HG03064 (cell line): ENCODE measurements at regions not wholly inside any gene's neighbourhood (a gene's known extent, or its start where the extent isn't known, plus 50 kb on each side); places are given as distances from the start of the nearest gene placed in this dataset.

ENCODE experiments used
- ATAC-seq: cut with Tn5 transposase; IDR thresholded peaks from one replicate; pipeline ENCODE4 v1.9.1; 2021; ENCODE audit warnings: low read depth; ENCODE audit not compliant: unreplicated experiment

DNA sequence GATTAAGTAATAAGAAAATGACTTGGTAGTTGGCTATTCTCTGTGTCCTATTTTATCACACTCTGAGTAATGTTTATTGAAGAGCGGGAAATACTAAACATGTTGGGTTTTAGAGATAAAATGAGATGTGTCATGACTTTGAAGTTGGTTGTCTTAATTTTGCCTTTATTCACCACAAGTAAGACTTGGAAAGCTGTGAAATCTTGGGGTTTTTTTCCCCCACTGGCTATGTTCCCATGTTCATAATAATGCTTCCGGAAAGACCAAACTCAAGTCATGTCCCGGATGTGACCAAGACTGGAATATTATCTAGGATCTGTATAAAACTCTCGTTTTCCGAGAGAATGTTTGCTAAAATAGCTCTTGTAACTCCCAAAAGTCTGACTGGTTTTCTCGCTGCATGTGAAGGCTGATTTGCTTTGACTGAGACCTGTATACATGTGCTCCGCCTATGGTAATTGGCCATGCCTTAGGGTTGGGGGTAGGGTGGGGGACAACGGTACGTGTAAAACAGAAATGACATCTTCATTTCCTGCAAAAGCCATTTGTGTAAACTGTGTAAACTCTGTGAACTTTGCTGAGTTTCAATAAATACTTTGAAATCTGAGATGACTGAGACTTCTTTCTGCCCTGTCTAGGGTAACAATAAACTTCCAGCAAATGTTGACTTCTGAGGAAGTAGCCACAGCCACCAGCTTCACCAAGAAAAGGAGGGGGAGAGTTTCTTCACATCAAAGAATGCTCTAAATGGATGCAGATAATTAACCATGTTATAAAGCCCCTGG lies 169.6 kb downstream of the ZNF365 start:
- no peak for ATAC-seq

DNA sequence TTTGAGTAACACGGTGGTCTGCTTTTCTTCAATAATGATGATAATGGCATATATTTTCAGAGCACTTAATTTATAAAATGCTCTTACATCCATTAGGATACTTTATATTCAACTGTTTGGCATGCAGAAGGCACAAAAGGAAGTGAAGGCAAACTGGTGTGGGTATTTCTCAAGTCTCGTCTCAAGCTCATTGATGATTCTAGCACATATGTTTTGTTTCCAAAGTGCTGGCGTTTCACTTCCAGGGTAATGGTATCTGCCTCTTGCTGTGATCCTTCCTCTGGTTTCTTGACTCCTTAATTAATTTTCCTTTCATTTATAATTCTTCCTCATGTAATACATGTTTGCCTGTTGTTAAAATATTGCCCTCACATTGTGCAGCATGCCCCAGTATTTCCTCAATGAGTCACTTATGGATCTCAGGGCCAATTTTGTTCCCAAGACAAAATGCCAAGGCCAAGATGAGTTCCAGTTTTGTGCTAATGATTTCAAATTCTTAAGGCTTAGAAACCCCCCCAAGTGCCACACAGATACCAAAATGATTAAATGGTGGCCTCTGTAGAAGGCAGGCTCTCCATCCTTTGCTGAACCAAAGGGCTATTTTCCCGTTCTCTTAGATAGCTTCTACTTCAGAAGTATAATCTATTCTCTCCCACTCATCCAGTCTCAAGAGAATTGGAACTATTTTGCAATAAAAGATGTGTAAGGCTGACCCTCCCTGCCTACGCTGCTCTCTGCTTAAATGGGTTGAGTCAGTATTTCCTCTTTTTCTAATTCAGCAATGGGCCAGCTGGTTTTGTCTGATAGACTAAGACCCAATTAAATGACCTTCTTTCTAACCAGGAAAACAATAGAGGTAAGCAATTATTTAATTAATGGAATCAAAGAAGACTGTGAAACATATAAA lies 171.2 kb downstream of the ZNF365 start:
- ATAC-seq: no peak

DNA sequence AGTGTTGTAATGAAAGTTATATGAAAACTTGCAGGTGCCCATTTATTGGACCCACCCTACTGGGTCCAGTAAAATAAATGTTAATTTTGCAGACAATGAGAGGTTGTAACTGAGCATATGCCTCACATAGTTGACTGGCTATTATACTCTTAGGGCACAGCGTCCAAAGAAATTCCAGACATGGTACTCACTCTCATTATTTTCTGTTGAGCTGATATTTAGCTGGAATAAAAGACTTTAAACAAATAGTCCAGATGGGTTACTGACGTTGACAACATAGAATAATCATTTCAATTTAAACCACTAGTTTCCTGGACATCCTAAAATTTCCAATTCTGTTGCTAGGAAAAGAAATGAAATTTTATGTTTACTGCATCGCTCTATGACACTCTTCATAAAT lies 174.5 kb downstream of the ZNF365 start:
- no peak for ATAC-seq

DNA sequence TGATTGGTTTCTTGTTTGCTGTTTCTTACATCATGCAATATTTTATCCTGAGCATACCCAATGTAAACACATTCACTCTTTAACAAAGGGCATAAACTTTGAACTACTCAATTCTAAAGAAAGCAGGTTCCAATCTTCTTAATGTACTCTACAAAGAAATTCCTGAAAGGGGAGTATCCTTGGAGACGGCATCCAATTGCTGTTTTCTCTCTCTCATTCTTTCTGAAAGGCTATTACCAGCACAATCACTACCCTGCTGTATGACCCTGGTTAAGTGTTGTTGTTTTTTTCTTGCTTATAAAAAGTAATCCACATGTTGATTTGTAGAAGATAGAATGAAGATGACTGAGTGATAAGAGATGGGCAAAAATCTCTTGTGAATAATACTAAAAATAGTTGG lies 176.0 kb downstream of the ZNF365 start:
- ATAC-seq: no peak

DNA sequence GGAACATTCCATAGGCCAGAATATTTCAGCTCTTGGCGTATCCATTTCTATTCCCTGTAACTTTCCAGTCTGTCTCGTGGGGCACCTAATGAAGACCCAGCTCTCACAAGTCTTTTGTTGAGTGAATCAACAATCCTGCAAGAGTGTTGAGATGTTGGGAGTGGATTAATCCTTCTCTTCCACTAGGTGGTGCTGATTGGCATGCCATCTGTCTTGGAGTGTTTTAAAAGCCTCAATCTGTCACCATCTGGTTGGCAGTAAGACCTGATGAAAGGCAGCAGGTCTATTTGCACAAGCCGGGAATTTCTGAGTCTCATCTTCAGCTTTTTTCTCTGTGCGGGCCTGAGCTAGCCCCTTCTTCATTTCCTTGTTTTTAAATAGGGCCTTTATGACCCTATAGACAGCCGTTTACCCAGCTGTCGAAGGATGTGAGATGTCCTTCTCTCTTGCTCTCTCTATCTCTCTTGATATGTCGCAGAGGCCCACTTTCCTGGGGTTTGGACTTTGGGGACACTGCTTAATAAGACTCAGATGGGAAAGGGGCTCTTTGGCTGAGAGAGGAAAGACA lies 180.5 kb downstream of the ZNF365 start:
- no peak for ATAC-seq

DNA sequence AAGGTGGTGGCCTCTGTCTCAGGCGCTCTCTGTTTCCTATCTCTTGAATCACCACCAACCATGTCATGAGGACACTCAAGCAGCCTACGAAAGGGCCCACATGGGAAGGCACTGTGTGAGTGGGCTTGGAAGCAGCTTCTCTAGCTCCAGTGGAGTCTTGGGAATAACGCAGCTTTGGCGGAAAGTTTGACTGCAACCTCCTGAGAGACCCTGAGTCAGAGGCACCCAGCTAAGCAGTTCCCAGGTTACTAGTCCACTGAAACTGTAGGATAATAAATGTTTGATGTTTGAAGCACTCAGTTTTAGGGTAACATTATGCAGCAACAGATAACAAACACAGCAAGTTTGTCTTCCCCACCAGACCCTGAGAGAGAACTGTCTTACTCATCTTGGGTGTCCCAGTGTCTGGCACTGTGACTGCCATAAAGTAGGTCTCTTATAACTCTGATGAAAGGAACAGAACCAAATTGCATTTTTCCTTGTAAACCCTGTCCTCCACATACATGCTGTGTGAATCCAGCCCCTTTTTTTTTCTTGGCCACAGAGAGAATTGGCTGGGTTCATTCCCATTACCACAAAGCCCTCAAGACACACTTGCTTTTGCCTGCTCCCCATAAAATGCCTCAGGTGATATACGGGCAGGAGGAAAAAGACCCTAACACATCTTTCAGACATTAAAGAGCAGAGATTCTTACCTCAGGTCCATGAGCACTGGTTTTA lies 185.5 kb downstream of the ZNF365 start:
- ATAC-seq: no peak

DNA sequence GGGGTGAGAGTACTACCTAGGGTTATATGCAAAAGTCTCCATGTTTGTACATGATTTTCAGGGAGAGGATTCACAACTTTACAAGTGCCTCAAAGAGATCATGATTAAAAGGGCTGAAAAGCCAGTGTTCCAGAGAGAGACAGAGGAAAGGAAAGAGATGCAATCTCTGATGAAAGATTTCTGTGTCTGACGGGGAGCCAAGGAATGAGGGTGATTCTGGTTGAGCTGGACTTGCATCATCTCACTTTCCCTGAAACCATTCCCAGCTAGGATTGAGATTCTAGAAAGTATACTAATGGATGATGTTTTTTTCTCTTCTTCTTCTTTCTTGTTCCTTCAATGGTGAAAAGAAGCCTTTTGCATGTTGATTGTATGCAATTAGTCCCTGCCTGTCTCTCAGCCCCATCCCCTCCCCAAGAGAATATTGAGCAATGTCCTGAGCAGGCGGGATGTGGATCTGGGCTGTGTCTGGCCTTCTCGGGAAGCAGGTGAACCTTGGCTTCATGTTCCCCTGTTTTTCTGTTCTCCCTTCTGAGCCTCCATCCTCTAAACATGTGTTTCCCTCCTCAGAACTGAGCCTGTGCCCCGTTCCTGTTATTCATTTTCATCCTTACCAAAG lies 186.1 kb downstream of the ZNF365 start:
- ATAC-seq: no peak

DNA sequence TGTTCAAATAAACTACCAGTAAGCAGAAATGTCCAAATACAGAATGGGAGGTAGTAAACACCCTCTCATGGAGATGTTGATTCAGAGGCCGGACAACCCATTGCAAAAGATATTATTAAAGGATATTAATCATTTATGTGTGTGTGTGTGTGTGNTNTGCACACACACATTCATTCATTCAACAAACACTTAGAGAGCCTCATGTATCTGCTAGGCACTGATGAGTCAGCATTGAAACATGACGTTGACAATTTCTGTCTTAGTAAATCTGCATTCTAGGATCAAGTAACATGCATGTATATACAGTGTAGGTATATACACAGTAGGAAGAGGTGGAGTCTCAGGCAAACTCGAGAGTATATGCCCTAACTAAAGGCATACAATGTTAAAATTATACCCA lies 187.0 kb downstream of the ZNF365 start:
- no peak for ATAC-seq

DNA sequence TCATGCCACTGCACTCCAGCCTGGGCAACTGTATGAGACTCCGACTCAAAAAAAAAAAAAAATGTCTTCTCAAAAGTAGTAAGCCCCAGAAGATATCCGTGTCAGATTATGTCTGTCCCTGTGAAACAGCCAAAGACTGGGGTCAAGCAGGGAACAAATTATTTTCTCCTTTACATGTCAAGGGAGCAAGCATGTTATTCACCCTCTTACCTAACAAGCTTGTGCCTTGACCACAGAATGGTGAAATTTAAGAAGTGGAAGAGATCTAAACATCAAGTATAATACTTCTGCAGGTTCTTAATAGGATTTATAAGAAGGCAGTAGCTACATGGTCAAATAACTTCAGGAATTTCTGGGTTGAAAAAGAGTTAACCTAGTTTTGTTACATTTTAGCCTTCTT lies 187.9 kb downstream of the ZNF365 start:
- no peak for ATAC-seq

DNA sequence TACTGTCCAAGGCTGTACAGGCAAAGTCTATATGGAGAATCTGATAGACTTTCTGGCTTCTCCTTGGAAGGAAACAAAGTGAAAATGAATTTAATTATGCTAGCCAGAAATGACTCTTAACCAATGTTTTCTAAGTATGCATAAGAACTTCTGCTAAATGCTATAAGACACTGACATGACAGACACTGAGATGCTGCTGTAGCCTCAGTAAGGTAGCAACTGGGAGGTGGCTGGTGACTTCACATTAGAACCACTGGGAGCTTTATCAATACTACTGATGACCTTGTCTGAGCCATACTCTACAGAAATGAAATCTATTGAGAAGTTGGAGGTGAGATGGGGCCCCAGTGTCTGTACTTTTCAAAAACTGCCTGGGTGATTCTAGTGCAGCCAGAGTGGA lies 188.6 kb downstream of the ZNF365 start:
- no peak for ATAC-seq

DNA sequence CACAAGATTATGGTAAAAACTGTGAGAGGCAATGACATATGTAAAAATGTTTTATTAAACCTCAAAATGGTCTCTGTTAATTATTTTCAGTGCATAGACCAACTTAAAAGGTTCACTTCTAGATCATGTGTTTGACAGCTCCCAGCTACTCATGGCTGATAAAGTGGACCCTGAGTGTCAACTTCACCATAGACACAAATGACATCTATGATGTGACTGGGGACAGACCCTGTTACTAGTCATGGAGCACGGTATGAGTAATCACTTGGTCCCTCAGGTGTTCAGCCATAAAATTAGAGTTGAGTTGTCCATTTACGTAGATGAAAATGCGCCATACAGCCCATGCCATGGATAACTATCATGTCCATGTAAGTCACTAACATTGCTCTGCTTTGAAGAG lies 199.8 kb downstream of the ZNF365 start:
- no peak for ATAC-seq

DNA sequence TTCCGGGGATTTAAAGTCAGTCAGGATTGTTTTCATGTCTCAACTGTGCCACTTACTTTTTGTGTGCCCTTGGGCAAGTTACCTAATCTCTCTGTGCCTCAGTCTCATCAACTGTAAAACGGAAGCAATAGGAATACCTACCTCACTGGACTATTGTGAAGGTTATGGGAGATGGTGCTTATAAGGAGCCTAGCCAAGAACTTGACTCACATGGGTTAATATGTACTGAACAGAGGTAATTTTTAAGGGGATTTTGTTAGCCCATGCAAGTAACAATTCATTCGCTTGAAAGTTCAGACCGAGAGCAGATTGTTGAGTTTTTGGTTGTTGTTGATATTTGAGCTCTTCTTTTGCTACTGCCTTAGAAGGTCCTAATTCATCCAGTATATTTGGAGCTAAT lies 202.9 kb downstream of the ZNF365 start:
- no peak for ATAC-seq

DNA sequence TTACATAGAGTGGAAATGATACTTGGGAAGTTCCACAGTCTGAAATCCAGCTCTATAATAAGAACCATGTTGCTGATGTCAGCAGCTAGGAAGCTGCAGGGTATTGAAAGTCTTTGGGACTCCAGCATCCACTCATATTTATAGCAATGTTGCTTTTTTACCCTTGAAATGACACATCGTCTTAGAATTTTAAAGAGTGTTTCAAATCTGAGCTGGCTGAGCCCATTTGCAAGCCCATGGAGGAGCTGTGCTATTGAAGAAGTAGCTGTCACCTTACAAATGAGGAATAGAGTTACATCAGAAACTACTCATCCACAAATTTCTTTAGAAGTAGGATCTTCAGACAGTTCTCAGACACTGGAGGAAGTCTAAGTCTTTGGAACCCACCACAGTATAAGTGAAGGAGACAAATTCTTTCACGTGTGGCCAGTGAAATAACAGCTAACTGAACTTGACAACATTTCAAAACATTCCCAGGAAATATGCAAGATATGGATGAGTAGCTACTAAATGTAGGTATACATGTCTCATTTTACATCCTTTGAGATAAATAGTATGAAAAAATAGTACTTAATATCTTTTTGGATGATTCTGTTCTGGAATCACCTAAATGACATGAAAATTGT lies 203.6 kb downstream of the ZNF365 start:
- ATAC-seq: no peak

DNA sequence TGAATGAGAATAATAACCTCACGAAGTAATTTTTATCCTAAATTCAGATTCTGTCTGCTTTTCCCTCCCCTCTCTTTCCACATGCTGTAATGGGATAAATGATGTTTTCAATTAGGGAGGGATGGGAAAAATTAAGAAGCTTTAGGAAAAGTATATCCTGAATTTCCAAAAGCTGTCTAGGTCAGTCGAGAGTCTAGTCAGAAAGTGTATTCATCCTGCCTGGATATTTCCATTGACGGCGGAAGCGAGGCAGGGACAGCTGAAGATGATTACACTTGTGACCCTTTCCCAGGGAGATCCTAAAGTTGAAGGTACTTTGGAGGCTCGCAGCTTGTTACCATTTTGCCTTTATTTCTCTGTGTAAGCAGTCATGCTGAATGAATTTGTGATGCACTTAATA lies 204.1 kb downstream of the ZNF365 start:
- no peak for ATAC-seq

DNA sequence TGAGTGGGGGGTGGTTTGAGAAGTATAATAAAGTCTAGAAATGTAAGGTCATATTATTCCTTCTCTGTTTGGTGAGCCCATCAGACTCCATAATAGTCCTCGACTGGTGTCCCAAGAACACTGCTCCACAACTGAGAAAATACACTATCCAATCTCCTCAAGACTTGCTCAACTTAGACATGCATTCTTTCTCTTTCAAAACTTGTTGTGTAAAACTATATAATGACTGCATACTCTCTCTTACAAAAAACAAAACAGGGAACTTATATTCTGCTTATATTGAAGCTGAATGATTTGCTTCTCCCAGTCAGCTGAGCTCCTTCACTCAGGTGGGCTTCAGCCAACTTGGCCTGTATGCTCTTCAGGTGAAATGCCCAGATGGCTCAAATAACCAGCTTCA lies 204.7 kb downstream of the ZNF365 start:
- no peak for ATAC-seq

DNA sequence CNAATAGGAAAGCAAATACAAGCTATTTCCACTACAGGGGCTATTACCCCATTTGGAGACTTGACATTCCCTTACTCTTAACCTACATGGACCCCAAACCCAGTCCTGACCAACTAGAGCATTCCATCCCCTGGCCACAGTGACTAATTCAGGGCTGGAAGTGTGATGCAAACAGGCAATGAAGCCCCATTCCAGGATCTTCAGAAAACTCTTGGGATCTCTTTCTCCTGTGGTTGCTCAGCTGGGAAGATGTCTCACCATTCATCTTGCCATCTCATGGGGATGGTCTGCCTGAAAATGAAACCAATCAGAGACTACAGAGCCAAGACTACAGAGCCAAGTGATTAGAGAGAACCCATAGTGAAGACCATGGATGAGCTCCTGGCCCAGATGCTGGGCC lies 206.2 kb downstream of the ZNF365 start:
- no peak for ATAC-seq

DNA sequence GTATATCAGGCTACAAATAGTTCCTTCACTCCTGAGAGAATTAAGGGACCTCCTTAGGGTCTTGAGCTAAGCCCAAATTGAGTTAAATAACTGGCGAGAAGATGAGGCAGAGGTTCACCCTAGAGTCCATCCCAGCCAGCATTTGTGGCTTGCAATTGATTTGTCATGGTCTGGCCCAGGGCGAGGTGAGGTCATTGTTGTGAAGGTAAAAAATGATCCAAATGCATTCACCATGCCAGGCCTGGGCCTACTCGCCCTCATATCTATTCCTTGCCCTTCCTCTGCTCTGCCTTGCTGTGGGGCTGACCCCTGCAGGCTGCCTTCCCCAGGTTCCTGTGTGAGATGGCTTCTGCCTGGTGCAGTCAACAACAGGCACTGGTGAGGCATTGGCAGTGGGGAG lies 207.2 kb downstream of the ZNF365 start:
- no peak for ATAC-seq

DNA sequence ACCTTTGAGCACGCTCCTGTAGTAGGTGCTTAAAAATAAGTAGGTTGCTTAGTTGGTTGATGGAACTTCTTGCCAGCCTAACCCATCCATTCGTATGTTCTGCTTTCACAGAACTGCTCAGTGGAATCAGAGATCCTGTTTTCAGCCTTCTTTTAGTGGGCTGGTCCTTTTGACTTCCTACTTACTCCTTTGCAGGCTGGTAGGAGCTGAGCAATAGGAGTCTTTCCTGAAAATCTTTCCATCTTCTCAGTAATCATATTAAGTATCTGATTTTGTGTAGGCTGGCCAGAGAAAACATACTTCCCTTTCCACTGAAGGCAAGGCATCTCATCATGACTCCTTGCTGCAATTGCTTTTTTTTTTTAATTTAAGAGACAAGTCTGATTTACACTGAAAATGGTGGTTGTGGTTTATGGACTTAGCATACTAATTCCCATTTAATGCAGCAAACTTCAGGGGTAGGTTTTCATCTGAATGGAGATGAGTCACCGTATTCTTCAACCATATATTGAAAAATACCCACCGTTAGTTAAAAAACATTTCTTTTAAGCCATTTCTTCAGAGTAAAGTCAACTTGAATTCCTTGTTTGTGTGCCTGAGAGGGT lies 208.0 kb downstream of the ZNF365 start:
- ATAC-seq: no peak

DNA sequence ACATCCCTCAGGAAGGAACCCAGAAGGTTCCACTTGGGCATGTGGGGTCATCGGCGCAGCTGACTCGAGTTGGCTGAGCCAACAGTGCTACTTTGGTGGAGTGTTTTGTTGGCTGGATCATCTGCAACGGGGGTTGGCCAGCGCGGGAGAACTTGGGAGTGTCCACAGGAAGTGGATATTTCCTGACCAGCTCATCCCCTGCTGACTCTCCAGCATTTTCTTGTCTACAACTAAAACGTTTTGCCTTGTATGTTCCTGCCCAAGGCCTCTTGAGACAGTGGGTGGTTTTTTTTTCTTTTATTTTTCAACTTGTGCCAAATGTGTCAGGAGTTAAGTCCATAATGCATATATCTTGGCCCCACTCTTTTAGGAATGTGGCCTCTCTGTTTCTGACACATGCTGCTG lies 208.6 kb downstream of the ZNF365 start:
- no peak for ATAC-seq
